ENCODE measurements at regions not wholly inside any gene's neighbourhood (a gene's known extent, or its start where the extent isn't known, plus 50 kb on each side); places are given as distances from the start of the nearest gene placed in this dataset.

GRCh38 chr3:124619887-124620599, 110.2 kb upstream of the UMPS start:
- H3K27ac Mint-ChIP-seq: peak overlapping the region; percentile 58
- H3K36me3 Mint-ChIP-seq: no peaks in the 10 kb centered on the region
- H3K9me3 Mint-ChIP-seq: no peaks in the 10 kb centered on the region
- H3K4me3 Mint-ChIP-seq: peak overlapping the region; percentile 6
- peak; percentile 60 for ATAC-seq
- peaks cover 17% of the 10 kb centered on the region for H3K4me1 Mint-ChIP-seq
- no peak for DNase-seq (ENCODE audit: low spot score in 2 of 2)

GRCh38 chr3:124620600-124621063, 109.6 kb upstream of the UMPS start:
- DNase-seq (ENCODE audit: low spot score in 2 of 2): peak; percentile 3 to 54
- Mint-ChIP-seq H3K4me3 (peak overlapping the region; percentile 6), H3K36me3 (no peaks in the 10 kb centered on the region), H3K9me3 (no peaks in the 10 kb centered on the region), H3K4me1 (peaks cover 17% of the 10 kb centered on the region), H3K27ac (peak overlapping the region; percentile 58)
- peak; percentile 89 for ATAC-seq

- no peak for ATAC-seq
- no peak overlapping the region for H3K27ac Mint-ChIP-seq
- H3K36me3 Mint-ChIP-seq: no peaks in the 10 kb centered on the region
Measured at GRCh38 chr3:124621498-124621897, 108.8 kb upstream of the UMPS start.

GRCh38 chr3:124625074-124625473, 105.2 kb upstream of the UMPS start:
- Mint-ChIP-seq H3K27ac (no peak overlapping the region), H3K36me3 (no peaks in the 10 kb centered on the region), H3K4me3 (no peak overlapping the region), H3K4me1 (peaks cover 13% of the 10 kb centered on the region), H3K9me3 (no peaks in the 10 kb centered on the region)
- DNase-seq (ENCODE audit: low spot score in 2 of 2) (no peak), ATAC-seq (no peak)

More at GRCh38 chr3:124621498-124621897, 108.8 kb upstream of the UMPS start:
- no peak for DNase-seq (ENCODE audit: low spot score in 2 of 2)
- Mint-ChIP-seq H3K4me3 (no peak overlapping the region), H3K4me1 (peaks cover 17% of the 10 kb centered on the region), H3K9me3 (no peaks in the 10 kb centered on the region)

- no peak for DNase-seq (ENCODE audit: low spot score in 2 of 2)
- Mint-ChIP-seq H3K9me3 (no peaks in the 10 kb centered on the region), H3K36me3 (no peaks in the 10 kb centered on the region), H3K4me3 (no peak overlapping the region), H3K4me1 (no peaks in the 10 kb centered on the region), H3K27ac (no peak overlapping the region)
- ATAC-seq: no peak
Measured at GRCh38 chr3:124627501-124627908, 102.7 kb upstream of the UMPS start.

- H3K9me3 Mint-ChIP-seq: no peaks in the 10 kb centered on the region
- H3K27ac Mint-ChIP-seq: no peak overlapping the region
- no peaks in the 10 kb centered on the region for H3K4me1 Mint-ChIP-seq
- no peaks in the 10 kb centered on the region for H3K36me3 Mint-ChIP-seq
- no peak overlapping the region for H3K4me3 Mint-ChIP-seq
- no peak for DNase-seq (ENCODE audit: low spot score in 2 of 2)
- ATAC-seq: no peak
Measured at GRCh38 chr3:124628863-124629262, 101.4 kb upstream of the UMPS start.

GRCh38 chr3:124629497-124629896, 100.8 kb upstream of the UMPS start:
- DNase-seq (ENCODE audit: low spot score in 2 of 2): no peak
- Mint-ChIP-seq H3K36me3 (no peaks in the 10 kb centered on the region), H3K4me1 (no peaks in the 10 kb centered on the region), H3K27ac (no peak overlapping the region), H3K4me3 (no peak overlapping the region), H3K9me3 (no peaks in the 10 kb centered on the region)
- no peak for ATAC-seq

- H3K9me3 Mint-ChIP-seq: no peaks in the 10 kb centered on the region
- ATAC-seq (no peak), DNase-seq (ENCODE audit: low spot score in 2 of 2) (no peak)
- no peaks in the 10 kb centered on the region for H3K36me3 Mint-ChIP-seq
- H3K4me1 Mint-ChIP-seq: no peaks in the 10 kb centered on the region
- H3K27ac Mint-ChIP-seq: no peak overlapping the region
- H3K4me3 Mint-ChIP-seq: no peak overlapping the region
Measured at GRCh38 chr3:124630960-124631359, 99.3 kb upstream of the UMPS start.

- no peak for ATAC-seq
- Mint-ChIP-seq H3K9me3 (no peaks in the 10 kb centered on the region), H3K36me3 (no peaks in the 10 kb centered on the region), H3K27ac (no peak overlapping the region), H3K4me3 (no peak overlapping the region), H3K4me1 (no peaks in the 10 kb centered on the region)
- DNase-seq (ENCODE audit: low spot score in 2 of 2): no peak
Measured at GRCh38 chr3:124631727-124632126, 98.5 kb upstream of the UMPS start.

GRCh38 chr3:124632566-124633140, 97.6 kb upstream of the UMPS start:
- no peaks in the 10 kb centered on the region for H3K9me3 Mint-ChIP-seq
- ATAC-seq (no peak), DNase-seq (ENCODE audit: low spot score in 2 of 2) (no peak)
- no peaks in the 10 kb centered on the region for H3K36me3 Mint-ChIP-seq
- H3K27ac Mint-ChIP-seq: no peak overlapping the region
- H3K4me1 Mint-ChIP-seq: no peaks in the 10 kb centered on the region
- no peak overlapping the region for H3K4me3 Mint-ChIP-seq

- no peaks in the 10 kb centered on the region for H3K9me3 Mint-ChIP-seq
- H3K4me3 Mint-ChIP-seq: no peak overlapping the region
- no peak overlapping the region for H3K27ac Mint-ChIP-seq
- DNase-seq (ENCODE audit: low spot score in 2 of 2) (no peak), ATAC-seq (no peak)
- H3K36me3 Mint-ChIP-seq: no peaks in the 10 kb centered on the region
- no peaks in the 10 kb centered on the region for H3K4me1 Mint-ChIP-seq
Measured at GRCh38 chr3:124633524-124633923, 96.7 kb upstream of the UMPS start.

- H3K36me3 Mint-ChIP-seq: no peaks in the 10 kb centered on the region
- no peak overlapping the region for H3K27ac Mint-ChIP-seq
- H3K4me3 Mint-ChIP-seq: no peak overlapping the region
- H3K9me3 Mint-ChIP-seq: no peaks in the 10 kb centered on the region
- no peak for ATAC-seq
- DNase-seq (ENCODE audit: low spot score in 2 of 2): no peak
- peaks cover 4% of the 10 kb centered on the region for H3K4me1 Mint-ChIP-seq
Measured at GRCh38 chr3:124634210-124635168, 95.8 kb upstream of the UMPS start.

- ATAC-seq: no peak
- no peaks in the 10 kb centered on the region for H3K9me3 Mint-ChIP-seq
- H3K36me3 Mint-ChIP-seq: no peaks in the 10 kb centered on the region
- DNase-seq (ENCODE audit: low spot score in 2 of 2): no peak
- peaks cover 11% of the 10 kb centered on the region for H3K4me1 Mint-ChIP-seq
- no peak overlapping the region for H3K4me3 Mint-ChIP-seq
- no peak overlapping the region for H3K27ac Mint-ChIP-seq
Measured at GRCh38 chr3:124635169-124635539, 95.1 kb upstream of the UMPS start.

- ATAC-seq: no peak
- Mint-ChIP-seq H3K27ac (no peak overlapping the region), H3K9me3 (no peaks in the 10 kb centered on the region), H3K36me3 (no peaks in the 10 kb centered on the region), H3K4me3 (no peak overlapping the region), H3K4me1 (peaks cover 14% of the 10 kb centered on the region)
- no peak for DNase-seq (ENCODE audit: low spot score in 2 of 2)
Measured at GRCh38 chr3:124636101-124636862, 94.0 kb upstream of the UMPS start.

GRCh38 chr3:124636863-124637296, 93.4 kb upstream of the UMPS start:
- no peak for ATAC-seq
- Mint-ChIP-seq H3K4me3 (no peak overlapping the region), H3K9me3 (no peaks in the 10 kb centered on the region), H3K4me1 (peaks cover 14% of the 10 kb centered on the region), H3K27ac (no peak overlapping the region), H3K36me3 (no peaks in the 10 kb centered on the region)
- DNase-seq (ENCODE audit: low spot score in 2 of 2): no peak

All from stimulated activated effector memory CD8-positive, alpha-beta T cell treated with anti-CD3 and anti-CD28 coated beads, Interleukin-12 subunit alpha, Interleukin-12 subunit beta, amount 100 ng/mL, for 72 hours (primary cell).